SK-N-SH treated with all-trans-retinoic acid at 6 μM for 48 hours (cell line): ENCODE measurements at regions not wholly inside any gene's neighbourhood (a gene's known extent, or its start where the extent isn't known, plus 50 kb on each side); places are given as distances from the start of the nearest gene placed in this dataset.

Experiments used
- ARNTL ChIP-seq: fragments of 450-650 bp; formaldehyde crosslinking; IDR thresholded peaks from 2 replicates; pipeline ENCODE4 v1.5.0; 2020; ENCODE audit warnings: low read depth, mild to moderate bottlenecking, moderate library complexity, borderline replicate concordance
- CSDC2 ChIP-seq: fragments of 250-450 bp; sonication (Bioruptor Pico); IDR thresholded peaks from 2 replicates; pipeline ENCODE4 v1.5.0; 2020; ENCODE audit warnings: mild to moderate bottlenecking, moderate library complexity
- ESRRG ChIP-seq: fragments of 250-450 bp; sonication (Bioruptor Pico); IDR thresholded peaks from 2 replicates; pipeline ENCODE4 v1.6.1; 2021; ENCODE audit warnings: mild to moderate bottlenecking
- OSR1 ChIP-seq: fragments of 250-450 bp; sonication (Bioruptor Pico); IDR thresholded peaks from 2 replicates; pipeline ENCODE4 v1.8.0; 2022; ENCODE audit warnings: moderate library complexity, mild to moderate bottlenecking, inconsistent platforms
- PATZ1 ChIP-seq: fragments of 250-450 bp; sonication (Bioruptor Pico); IDR thresholded peaks from 2 replicates; pipeline ENCODE4 v1.8.0; 2020; ENCODE audit warnings: mild to moderate bottlenecking, moderate library complexity, borderline replicate concordance
- POU6F1 ChIP-seq: fragments of 250-450 bp; sonication (Bioruptor Pico); IDR thresholded peaks from 2 replicates; pipeline ENCODE4 v1.8.0; 2021; ENCODE audit warnings: low read depth, mild to moderate bottlenecking, moderate library complexity, borderline replicate concordance
- RARB ChIP-seq: fragments of 250-450 bp; sonication (Bioruptor Pico); IDR thresholded peaks from 2 replicates; pipeline ENCODE4 v1.8.0; 2021; ENCODE audit warnings: mild to moderate bottlenecking, moderate library complexity
- ZFP3 ChIP-seq: fragments of 250-450 bp; sonication (Bioruptor Pico); IDR thresholded peaks from 2 replicates; pipeline ENCODE4 v1.5.0; 2020; ENCODE audit warnings: mild to moderate bottlenecking, moderate library complexity
- ZFP30 ChIP-seq: fragments of 450-650 bp; formaldehyde crosslinking; IDR thresholded peaks from 2 replicates; pipeline ENCODE4 v1.5.0; 2022; ENCODE audit warnings: mild to moderate bottlenecking, moderate library complexity
- TF ChIP-seq, protein P1 (sequence below): fragments of 250-450 bp; sonication (Bioruptor Pico); IDR thresholded peaks from 2 replicates; pipeline ENCODE4 v1.5.0; 2020; ENCODE audit warnings: mild to moderate bottlenecking, moderate library complexity

- no peak for TF ChIP-seq RARB (CRISPR knock-in tag)
- TF ChIP-seq, protein P1, sequence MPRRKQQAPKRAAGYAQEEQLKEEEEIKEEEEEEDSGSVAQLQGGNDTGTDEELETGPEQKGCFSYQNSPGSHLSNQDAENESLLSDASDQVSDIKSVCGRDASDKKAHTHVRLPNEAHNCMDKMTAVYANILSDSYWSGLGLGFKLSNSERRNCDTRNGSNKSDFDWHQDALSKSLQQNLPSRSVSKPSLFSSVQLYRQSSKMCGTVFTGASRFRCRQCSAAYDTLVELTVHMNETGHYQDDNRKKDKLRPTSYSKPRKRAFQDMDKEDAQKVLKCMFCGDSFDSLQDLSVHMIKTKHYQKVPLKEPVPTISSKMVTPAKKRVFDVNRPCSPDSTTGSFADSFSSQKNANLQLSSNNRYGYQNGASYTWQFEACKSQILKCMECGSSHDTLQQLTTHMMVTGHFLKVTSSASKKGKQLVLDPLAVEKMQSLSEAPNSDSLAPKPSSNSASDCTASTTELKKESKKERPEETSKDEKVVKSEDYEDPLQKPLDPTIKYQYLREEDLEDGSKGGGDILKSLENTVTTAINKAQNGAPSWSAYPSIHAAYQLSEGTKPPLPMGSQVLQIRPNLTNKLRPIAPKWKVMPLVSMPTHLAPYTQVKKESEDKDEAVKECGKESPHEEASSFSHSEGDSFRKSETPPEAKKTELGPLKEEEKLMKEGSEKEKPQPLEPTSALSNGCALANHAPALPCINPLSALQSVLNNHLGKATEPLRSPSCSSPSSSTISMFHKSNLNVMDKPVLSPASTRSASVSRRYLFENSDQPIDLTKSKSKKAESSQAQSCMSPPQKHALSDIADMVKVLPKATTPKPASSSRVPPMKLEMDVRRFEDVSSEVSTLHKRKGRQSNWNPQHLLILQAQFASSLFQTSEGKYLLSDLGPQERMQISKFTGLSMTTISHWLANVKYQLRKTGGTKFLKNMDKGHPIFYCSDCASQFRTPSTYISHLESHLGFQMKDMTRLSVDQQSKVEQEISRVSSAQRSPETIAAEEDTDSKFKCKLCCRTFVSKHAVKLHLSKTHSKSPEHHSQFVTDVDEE = no peak
- no peak for TF ChIP-seq ESRRG (CRISPR knock-in tag)
- no peak for TF ChIP-seq PATZ1 (CRISPR knock-in tag)
- TF ChIP-seq ZFP3 (CRISPR knock-in tag) = no peak
- TF ChIP-seq ARNTL (CRISPR knock-in tag) = no peak
- no peak for TF ChIP-seq OSR1
- TF ChIP-seq CSDC2 (CRISPR knock-in tag) = no peak
- TF ChIP-seq ZFP30 = no peak
- TF ChIP-seq POU6F1 (CRISPR knock-in tag) = no peak
Observed at GRCh38 chr4:89365776-89366175, 58.2 kb upstream of the GPRIN3 start.
